ENCODE measurements at regions not wholly inside any gene's neighbourhood (a gene's known extent, or its start where the extent isn't known, plus 50 kb on each side); places are given as distances from the start of the nearest gene placed in this dataset.
"Not testable (repeated sequence)": the region's sequence is repeated elsewhere in the genome, so short reads cannot be mapped to it uniquely, and the experiment has no call there.

DNA sequence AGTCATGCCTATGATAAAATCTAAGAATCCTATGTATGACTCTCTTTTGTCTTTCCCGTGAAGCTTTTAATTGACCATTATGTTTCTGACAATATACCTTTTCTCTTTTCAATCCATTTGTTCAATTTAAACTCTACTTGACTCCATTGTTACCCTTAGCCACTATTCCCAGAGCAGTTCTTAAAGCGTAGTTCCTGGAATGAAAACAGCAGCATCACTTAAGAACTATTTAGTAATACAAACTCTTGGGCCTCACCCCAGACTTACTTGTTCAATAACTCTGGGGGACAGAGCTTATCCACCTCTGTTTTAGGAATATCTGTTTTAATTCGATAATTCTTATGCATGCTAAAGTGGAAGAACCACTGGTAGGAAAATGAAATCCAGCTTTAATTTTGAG is 358.4 kb downstream of the PRR32 start:
- Histone ChIP-seq H3K9me3 (no peaks in the 10 kb centered on the region), H3K27me3 (no peaks in the 10 kb centered on the region), H3K36me3 (no peaks in the 10 kb centered on the region), H3K4me1 (no peaks in the 10 kb centered on the region), H3K4me3 (no peak overlapping the region), H3K27ac (no peak overlapping the region)
- 78 to 79% methylated on average over 3 of the region's 3 CpGs for WGBS, 2 donors
- no peak for TF ChIP-seq POLR2A (IDR thresholded peaks at IDR 0.05)
- TF ChIP-seq, protein P1, sequence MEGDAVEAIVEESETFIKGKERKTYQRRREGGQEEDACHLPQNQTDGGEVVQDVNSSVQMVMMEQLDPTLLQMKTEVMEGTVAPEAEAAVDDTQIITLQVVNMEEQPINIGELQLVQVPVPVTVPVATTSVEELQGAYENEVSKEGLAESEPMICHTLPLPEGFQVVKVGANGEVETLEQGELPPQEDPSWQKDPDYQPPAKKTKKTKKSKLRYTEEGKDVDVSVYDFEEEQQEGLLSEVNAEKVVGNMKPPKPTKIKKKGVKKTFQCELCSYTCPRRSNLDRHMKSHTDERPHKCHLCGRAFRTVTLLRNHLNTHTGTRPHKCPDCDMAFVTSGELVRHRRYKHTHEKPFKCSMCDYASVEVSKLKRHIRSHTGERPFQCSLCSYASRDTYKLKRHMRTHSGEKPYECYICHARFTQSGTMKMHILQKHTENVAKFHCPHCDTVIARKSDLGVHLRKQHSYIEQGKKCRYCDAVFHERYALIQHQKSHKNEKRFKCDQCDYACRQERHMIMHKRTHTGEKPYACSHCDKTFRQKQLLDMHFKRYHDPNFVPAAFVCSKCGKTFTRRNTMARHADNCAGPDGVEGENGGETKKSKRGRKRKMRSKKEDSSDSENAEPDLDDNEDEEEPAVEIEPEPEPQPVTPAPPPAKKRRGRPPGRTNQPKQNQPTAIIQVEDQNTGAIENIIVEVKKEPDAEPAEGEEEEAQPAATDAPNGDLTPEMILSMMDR (IDR thresholded peaks at IDR 0.05), result no peak
- DNase-seq, result no peak
- intact Hi-C loops (cut with DNase I), result no loop called here

DNA sequence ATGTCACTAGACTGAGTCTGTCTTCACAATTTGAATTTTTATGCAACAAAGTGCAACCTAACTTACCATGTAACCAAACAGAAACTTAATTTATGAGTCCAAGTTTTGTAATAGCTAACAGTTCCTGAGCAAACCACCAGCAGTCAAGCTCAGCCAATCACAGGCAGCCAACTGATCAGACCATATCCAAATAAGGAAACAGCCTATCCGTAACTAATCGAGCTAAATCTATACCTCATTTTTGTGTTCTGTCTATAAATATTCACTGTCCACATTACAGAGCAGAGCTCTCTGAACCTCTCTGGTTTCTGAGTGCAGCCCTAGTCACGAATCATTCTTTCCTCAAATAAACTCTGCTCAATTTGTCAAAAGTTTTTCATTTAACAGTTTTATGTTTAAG is 367.6 kb downstream of the PRR32 start:
- intact Hi-C loops (cut with DNase I), result no loop called here
- TF ChIP-seq POLR2A (IDR thresholded peaks at IDR 0.05), result no peak
- TF ChIP-seq, protein P1 (IDR thresholded peaks at IDR 0.05), result no peak

DNA sequence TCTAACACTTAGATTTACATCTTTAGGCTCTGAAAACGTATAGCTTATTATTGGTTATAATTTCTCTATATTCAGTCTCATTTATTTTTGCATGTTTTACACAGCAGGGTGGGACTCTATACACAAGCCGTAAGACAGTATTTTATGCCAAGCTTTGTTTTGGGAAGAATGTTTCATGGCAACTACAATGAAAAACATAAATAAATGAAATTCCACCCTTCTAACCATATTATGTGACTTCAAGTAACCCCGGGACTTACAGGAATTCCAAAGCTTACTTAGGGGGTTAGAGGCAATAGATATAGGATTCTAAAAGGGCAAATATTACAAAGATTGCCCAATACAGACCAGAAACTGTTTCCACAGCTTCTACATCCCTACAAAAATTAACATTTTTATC is 370.9 kb downstream of the PRR32 start:
- intact Hi-C loops (cut with DNase I), result no loop called here
- no peaks in the 10 kb centered on the region for H3K4me1 ChIP-seq
- no peak overlapping the region for H3K27ac ChIP-seq
- no peak overlapping the region for H3K4me3 ChIP-seq
- no peaks in the 10 kb centered on the region for H3K36me3 ChIP-seq
- no peaks in the 10 kb centered on the region for H3K27me3 ChIP-seq
- WGBS, 2 donors, result 38 to 45% methylated on average over 3 of the region's 3 CpGs
- DNase-seq, result no peak
- H3K9me3 ChIP-seq, result no peaks in the 10 kb centered on the region
- TF ChIP-seq, protein P1 (IDR thresholded peaks at IDR 0.05), result no peak
- no peak for TF ChIP-seq POLR2A (IDR thresholded peaks at IDR 0.05)

More for the DNA sequence above, 367.6 kb downstream of the PRR32 start:
- Histone ChIP-seq H3K4me1 (no peaks in the 10 kb centered on the region), H3K27me3 (no peaks in the 10 kb centered on the region), H3K36me3 (no peaks in the 10 kb centered on the region), H3K4me3 (no peak overlapping the region), H3K9me3 (no peaks in the 10 kb centered on the region), H3K27ac (no peak overlapping the region)
- WGBS, 2 donors, result 64 to 76% methylated on average over 3 of the region's 3 CpGs
- DNase-seq, result no peak

DNA sequence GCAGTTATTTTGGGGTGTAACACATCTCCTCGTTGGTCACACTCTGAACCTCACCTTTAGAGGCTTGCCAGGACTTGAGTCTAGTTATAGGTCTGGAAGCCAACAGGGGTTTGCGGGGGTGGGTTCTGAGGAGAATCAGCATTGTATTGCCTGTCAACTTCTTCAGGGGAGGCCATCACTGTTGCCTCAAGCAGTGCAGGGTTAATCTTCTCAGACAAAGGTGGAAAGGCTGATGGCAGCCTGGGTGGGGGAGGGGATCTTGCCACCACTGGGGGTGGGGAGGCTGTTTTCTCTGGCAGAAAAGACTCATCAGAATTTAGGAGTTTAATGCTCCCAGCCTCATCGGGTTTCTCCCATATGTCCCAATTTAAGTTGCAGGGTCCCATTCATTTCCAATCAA is 387.8 kb downstream of the PRR32 start:
- TF ChIP-seq POLR2A (IDR thresholded peaks at IDR 0.05), result no peak
- TF ChIP-seq, protein P1 (IDR thresholded peaks at IDR 0.05), result no peak
- intact Hi-C loops (cut with DNase I), result no loop called here
- 0 to 66% methylated on average over 1 to 3 of the region's 3 CpGs for WGBS, 2 donors
- Histone ChIP-seq H3K36me3 (no peaks in the 10 kb centered on the region), H3K4me3 (no peak overlapping the region), H3K27ac (no peak overlapping the region), H3K27me3 (no peaks in the 10 kb centered on the region), H3K9me3 (no peaks in the 10 kb centered on the region), H3K4me1 (no peaks in the 10 kb centered on the region)
- no peak for DNase-seq

DNA sequence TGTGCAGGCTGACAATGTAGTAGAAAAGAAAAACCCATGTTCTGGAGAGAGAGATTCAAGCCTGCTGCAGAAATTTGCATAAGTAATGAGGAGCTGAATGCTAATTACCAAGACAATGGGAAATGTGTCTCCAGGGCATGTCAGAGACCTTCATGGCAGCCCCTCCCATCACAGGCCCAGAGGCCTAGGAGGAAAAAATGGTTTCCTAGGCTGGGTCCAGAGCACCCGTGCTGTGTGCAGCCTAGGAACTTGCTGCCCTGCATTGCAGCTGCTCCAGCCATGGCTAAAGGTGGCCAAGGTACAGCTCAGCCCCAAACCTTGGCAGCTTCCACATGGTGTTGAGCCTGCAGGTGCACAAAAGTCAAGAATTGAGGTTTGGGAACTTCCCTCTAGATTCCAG is 402.3 kb downstream of the PRR32 start:
- H3K27ac ChIP-seq; H3K4me1 ChIP-seq; H3K4me3 ChIP-seq; H3K27me3 ChIP-seq; intact Hi-C loops (cut with DNase I); DNase-seq; H3K36me3 ChIP-seq: not testable (repeated sequence)
- H3K9me3 ChIP-seq, result peaks cover 0 to 12% (median 0%) of the 10 kb centered on the region in 3 donors
- no CpG with 5 or more reads among the region's 1 CpG for WGBS, 2 donors

DNA sequence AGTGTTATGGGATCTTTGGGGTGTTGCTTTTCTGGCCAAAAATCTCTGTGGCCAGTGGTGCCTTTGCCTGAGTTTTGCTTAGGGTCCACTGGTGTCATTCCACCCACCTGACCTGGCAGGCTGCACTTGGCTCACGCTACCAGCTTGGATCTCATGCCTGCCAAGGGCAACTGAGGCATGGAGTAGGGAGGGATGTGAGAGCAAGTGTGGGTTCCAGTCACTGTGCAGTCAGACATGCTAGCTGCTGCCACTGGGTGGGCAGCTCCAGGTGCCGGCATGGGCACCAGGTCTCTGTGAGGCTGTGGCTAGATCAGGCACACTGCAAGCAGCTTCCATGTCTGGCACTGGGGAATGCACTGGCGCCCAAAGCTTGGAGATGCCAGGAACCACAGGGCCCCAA is 424.1 kb downstream of the PRR32 start:
- H3K9me3 ChIP-seq, result no peaks in the 10 kb centered on the region
- H3K36me3 ChIP-seq, result no peaks in the 10 kb centered on the region
- WGBS, 2 donors, result no CpG with 5 or more reads among the region's 3 CpGs
- intact Hi-C loops (cut with DNase I), result no loop called here
- H3K27ac ChIP-seq, result no peak overlapping the region
- no peak for DNase-seq
- H3K4me3 ChIP-seq, result no peak overlapping the region
- TF ChIP-seq POLR2A (IDR thresholded peaks at IDR 0.05), result no peak
- TF ChIP-seq, protein P1 (IDR thresholded peaks at IDR 0.05), result no peak
- no peaks in the 10 kb centered on the region for H3K27me3 ChIP-seq
- no peaks in the 10 kb centered on the region for H3K4me1 ChIP-seq
